H1 (cell line): ENCODE measurements at regions not wholly inside any gene's neighbourhood (a gene's known extent, or its start where the extent isn't known, plus 50 kb on each side); places are given as distances from the start of the nearest gene placed in this dataset.

Experiments used
- EGR1 ChIP-seq: IDR thresholded peaks from 2 replicates; pipeline ENCODE4 v1.6.1; 2011; ENCODE audit warnings: low read depth, low read length, borderline replicate concordance
- KDM1A ChIP-seq: fragments of 200-600, 300-600 bp; sonication (generic); IDR thresholded peaks from 2 replicates; pipeline ENCODE4 v1.7.1; 2016; ENCODE audit warnings: mild to moderate bottlenecking, low read length, borderline replicate concordance

GRCh38 chr4:127000846-127001245 is 631.9 kb upstream of the INTU start (continued):
- TF ChIP-seq KDM1A (no peak), EGR1 (no peak)
